Panc1 (cell line): ENCODE measurements at regions not wholly inside any gene's neighbourhood (a gene's known extent, or its start where the extent isn't known, plus 50 kb on each side); places are given as distances from the start of the nearest gene placed in this dataset.

ENCODE experiments used
- ATAC-seq: fragments of 200-7000 bp; cut with Tn5 transposase; 2 replicates; pipeline ENCODE4 v1.9.1; 2020; ENCODE audit warnings: mild to moderate bottlenecking, moderate library complexity
- BruUV-seq: library from RNA; stranded (reverse); fragments of 400-500 nt; replicated peaks from 2 replicates; lab custom pipeline; 2021; lab: Mats Ljungman, UMichigan
- CTCF ChIA-PET: fragments of 300-600 bp; sonication (Branson Sonifier 250); formaldehyde crosslinking; loops from one replicate; lab custom pipeline; 2022; ENCODE audit warnings: antibody characterized with exemption; lab: Charles Lee
- POLR2A ChIA-PET: fragments of 300-600 bp; sonication (Branson Sonifier 250); formaldehyde crosslinking; loops from one replicate; lab custom pipeline; 2022; ENCODE audit warnings: antibody characterized with exemption; lab: Charles Lee
- DNase-seq: peaks from one replicate; pipeline ENCODE4 v3.0.0-alpha.2; 2010; ENCODE audit warnings: low read depth, low spot score
- H3K27ac ChIP-seq: 2 replicates; pipeline ENCODE4 v1.5.1; 2011; ENCODE audit warnings: mild to moderate bottlenecking, low read length, inconsistent platforms
- H3K27me3 ChIP-seq: fragments of 200-500 bp; sonication (Bioruptor generic); 2 replicates; pipeline ENCODE4 v1.6.0; 2014; ENCODE audit warnings: low read length, inconsistent platforms; ENCODE audit not compliant: control insufficient read depth, insufficient read depth
- H3K36me3 ChIP-seq: fragments of 200-500 bp; sonication (Bioruptor generic); 2 replicates; pipeline ENCODE4 v1.5.1; 2014; ENCODE audit warnings: inconsistent platforms, mild to moderate bottlenecking, low read length, moderate library complexity; ENCODE audit not compliant: control insufficient read depth, insufficient read depth
- H3K4me1 ChIP-seq: 2 replicates; pipeline ENCODE4 v1.5.1; 2011; ENCODE audit warnings: inconsistent platforms, mild to moderate bottlenecking, low read length, moderate library complexity; ENCODE audit not compliant: control insufficient read depth, insufficient read depth
- H3K4me3 ChIP-seq, 2 experiments: 2 replicates each; pipeline ENCODE4 v1.5.1; 2011 to 2012; ENCODE audit warnings: low read depth in 2 of 2, low read length in 2 of 2, mild to moderate bottlenecking in 2 of 2, inconsistent platforms in 1 of 2, moderate library complexity in 1 of 2
- H3K9me3 ChIP-seq: fragments of 200-500 bp; sonication (Bioruptor generic); 2 replicates; pipeline ENCODE4 v1.5.1; 2014; ENCODE audit warnings: low read depth, mild to moderate bottlenecking, inconsistent platforms, low read length, moderate library complexity; ENCODE audit not compliant: control insufficient read depth, insufficient read depth
- CTCF ChIP-seq: fragments of 450-650 bp; IDR thresholded peaks from 2 replicates; pipeline ENCODE4 v1.5.1; 2017; ENCODE audit warnings: mild to moderate bottlenecking
- POLR2AphosphoS5 ChIP-seq: IDR thresholded peaks from 2 replicates; pipeline ENCODE4 v1.6.1; 2012; ENCODE audit warnings: mild to moderate bottlenecking, low read depth, low read length, moderate library complexity
- SIN3A ChIP-seq: IDR thresholded peaks from 2 replicates; pipeline ENCODE4 v1.6.1; 2012; ENCODE audit warnings: low read depth, mild to moderate bottlenecking, low read length, moderate library complexity, borderline replicate concordance; ENCODE audit not compliant: insufficient read depth
- TCF7L2 ChIP-seq: IDR thresholded peaks from 2 replicates; pipeline ENCODE4 v1.6.1; 2011; ENCODE audit warnings: mild to moderate bottlenecking, low read depth, low read length, inconsistent platforms
- in situ Hi-C: cut with HindIII; loops from 2 replicates; pipeline ENCODE4 v1.10.0; 2016; ENCODE audit warnings: low sequenced_read_pairs, low pct_unique_long_range_greater_than_20kb
- intact Hi-C: fragments of 100-400 bp; cut with micrococcal nuclease; formaldehyde crosslinking; loops from one replicate; pipeline ENCODE4 v1.10.0; 2022; ENCODE audit not compliant: unreplicated experiment
- TF ChIP-seq, protein P1 (sequence below), 2 experiments: IDR thresholded peaks; 2 replicates each; pipeline ENCODE4 v1.6.1; 2011 to 2012; ENCODE audit warnings: low read depth in 2 of 2, control low read depth in 1 of 2, low read length in 1 of 2, mild to moderate bottlenecking in 1 of 2, moderate library complexity in 1 of 2; ENCODE audit not compliant: insufficient read depth in 1 of 2

GRCh38 chr1:60679524-60680375 lies 402.6 kb upstream of the NFIA start:
- in situ Hi-C loops (no loop called here), intact Hi-C loops (no loop called here)
- no peaks in the 10 kb centered on the region for H3K36me3 ChIP-seq
- ATAC-seq (no peak), DNase-seq (no peak)
- CTCF ChIA-PET: no interaction called here
- no peak overlapping the region for H3K4me3 ChIP-seq
- TF ChIP-seq POLR2AphosphoS5 (no peak), SIN3A (no peak), TCF7L2 (no peak), CTCF (no peak)
- no peaks in the 10 kb centered on the region for H3K27me3 ChIP-seq
- no peaks in the 10 kb centered on the region for H3K4me1 ChIP-seq
- no TSS peak for BruUV-seq
- no peaks in the 10 kb centered on the region for H3K9me3 ChIP-seq
- no peak overlapping the region for H3K27ac ChIP-seq
- POLR2A ChIA-PET: no interaction called here

DNA sequence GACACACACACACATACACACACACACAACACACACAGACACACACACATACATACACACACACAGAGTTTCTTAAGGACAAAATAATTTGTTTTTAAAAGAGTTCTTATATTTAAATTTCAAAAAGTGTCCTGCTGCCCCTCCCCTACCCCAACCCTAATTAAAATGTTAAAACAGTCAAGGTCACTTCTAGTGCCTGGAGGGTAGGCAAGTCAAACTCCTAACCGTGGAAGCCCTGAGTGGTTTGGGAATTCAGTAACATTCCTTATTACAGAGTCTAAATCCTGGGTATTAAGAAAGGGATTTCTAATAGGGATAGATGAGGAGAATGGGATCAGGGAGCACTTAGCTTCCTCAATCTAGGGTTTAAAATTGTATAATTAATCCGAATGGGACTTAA lies 403.6 kb upstream of the NFIA start:
- intact Hi-C loops (no loop called here), in situ Hi-C loops (no loop called here)
- Histone ChIP-seq H3K4me1 (no peaks in the 10 kb centered on the region), H3K27ac (no peak overlapping the region), H3K27me3 (no peaks in the 10 kb centered on the region), H3K4me3 (no peak overlapping the region), H3K9me3 (no peaks in the 10 kb centered on the region), H3K36me3 (no peaks in the 10 kb centered on the region)
- BruUV-seq: no TSS peak
- ATAC-seq (no peak), DNase-seq (no peak)
- TF ChIP-seq CTCF: no peak
- TF ChIP-seq, protein P1, sequence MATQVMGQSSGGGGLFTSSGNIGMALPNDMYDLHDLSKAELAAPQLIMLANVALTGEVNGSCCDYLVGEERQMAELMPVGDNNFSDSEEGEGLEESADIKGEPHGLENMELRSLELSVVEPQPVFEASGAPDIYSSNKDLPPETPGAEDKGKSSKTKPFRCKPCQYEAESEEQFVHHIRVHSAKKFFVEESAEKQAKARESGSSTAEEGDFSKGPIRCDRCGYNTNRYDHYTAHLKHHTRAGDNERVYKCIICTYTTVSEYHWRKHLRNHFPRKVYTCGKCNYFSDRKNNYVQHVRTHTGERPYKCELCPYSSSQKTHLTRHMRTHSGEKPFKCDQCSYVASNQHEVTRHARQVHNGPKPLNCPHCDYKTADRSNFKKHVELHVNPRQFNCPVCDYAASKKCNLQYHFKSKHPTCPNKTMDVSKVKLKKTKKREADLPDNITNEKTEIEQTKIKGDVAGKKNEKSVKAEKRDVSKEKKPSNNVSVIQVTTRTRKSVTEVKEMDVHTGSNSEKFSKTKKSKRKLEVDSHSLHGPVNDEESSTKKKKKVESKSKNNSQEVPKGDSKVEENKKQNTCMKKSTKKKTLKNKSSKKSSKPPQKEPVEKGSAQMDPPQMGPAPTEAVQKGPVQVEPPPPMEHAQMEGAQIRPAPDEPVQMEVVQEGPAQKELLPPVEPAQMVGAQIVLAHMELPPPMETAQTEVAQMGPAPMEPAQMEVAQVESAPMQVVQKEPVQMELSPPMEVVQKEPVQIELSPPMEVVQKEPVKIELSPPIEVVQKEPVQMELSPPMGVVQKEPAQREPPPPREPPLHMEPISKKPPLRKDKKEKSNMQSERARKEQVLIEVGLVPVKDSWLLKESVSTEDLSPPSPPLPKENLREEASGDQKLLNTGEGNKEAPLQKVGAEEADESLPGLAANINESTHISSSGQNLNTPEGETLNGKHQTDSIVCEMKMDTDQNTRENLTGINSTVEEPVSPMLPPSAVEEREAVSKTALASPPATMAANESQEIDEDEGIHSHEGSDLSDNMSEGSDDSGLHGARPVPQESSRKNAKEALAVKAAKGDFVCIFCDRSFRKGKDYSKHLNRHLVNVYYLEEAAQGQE (IDR thresholded peaks at IDR 0.05; ENCODE audit: insufficient read depth in 1 of 2, low read depth in 2 of 2, low read length in 1 of 2): no peak
- no peak for TF ChIP-seq SIN3A
- no peak for TF ChIP-seq TCF7L2
- TF ChIP-seq POLR2AphosphoS5: no peak
- ChIA-PET CTCF (no interaction called here), POLR2A (no interaction called here)
